ENCODE measurements at regions not wholly inside any gene's neighbourhood (a gene's known extent, or its start where the extent isn't known, plus 50 kb on each side); places are given as distances from the start of the nearest gene placed in this dataset.

DNA sequence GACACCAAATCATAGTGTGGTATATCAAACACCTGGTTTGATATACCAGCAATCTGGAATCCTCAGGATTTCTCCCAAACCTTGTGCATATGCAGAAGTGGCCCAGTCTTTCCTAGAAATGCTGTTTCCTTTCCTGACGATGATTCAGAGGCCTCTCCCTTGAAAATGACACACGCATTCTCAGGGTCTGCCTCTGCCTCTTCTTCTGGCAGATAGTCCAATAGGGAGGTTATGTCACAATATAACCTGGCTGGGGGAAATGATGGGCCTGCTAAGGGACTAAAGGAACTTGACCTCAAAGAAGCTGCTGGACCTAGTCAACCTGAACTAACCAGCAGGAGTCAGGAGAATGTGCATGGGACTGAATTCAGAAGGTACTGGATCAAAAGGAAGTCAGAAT, 435.2 kb downstream of the IDS start:
- no peaks in the 10 kb centered on the region for H3K9me3 ChIP-seq
- no peak overlapping the region for H3K4me3 ChIP-seq
- intact Hi-C loops (cut with DNase I), result loop anchor here (10.0 kb wide), 1 partner anchor 45 kb away; no protein-coding TSS in a partner anchor
- TF ChIP-seq, protein P1, sequence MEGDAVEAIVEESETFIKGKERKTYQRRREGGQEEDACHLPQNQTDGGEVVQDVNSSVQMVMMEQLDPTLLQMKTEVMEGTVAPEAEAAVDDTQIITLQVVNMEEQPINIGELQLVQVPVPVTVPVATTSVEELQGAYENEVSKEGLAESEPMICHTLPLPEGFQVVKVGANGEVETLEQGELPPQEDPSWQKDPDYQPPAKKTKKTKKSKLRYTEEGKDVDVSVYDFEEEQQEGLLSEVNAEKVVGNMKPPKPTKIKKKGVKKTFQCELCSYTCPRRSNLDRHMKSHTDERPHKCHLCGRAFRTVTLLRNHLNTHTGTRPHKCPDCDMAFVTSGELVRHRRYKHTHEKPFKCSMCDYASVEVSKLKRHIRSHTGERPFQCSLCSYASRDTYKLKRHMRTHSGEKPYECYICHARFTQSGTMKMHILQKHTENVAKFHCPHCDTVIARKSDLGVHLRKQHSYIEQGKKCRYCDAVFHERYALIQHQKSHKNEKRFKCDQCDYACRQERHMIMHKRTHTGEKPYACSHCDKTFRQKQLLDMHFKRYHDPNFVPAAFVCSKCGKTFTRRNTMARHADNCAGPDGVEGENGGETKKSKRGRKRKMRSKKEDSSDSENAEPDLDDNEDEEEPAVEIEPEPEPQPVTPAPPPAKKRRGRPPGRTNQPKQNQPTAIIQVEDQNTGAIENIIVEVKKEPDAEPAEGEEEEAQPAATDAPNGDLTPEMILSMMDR (IDR thresholded peaks at IDR 0.05), result no peak
- no peaks in the 10 kb centered on the region for H3K36me3 ChIP-seq
- no peak overlapping the region for H3K27ac ChIP-seq
- no peak for DNase-seq (ENCODE audit: low spot score in 2 of 2)
- no peaks in the 10 kb centered on the region for H3K4me1 ChIP-seq
- H3K27me3 ChIP-seq, result no peaks in the 10 kb centered on the region

DNA sequence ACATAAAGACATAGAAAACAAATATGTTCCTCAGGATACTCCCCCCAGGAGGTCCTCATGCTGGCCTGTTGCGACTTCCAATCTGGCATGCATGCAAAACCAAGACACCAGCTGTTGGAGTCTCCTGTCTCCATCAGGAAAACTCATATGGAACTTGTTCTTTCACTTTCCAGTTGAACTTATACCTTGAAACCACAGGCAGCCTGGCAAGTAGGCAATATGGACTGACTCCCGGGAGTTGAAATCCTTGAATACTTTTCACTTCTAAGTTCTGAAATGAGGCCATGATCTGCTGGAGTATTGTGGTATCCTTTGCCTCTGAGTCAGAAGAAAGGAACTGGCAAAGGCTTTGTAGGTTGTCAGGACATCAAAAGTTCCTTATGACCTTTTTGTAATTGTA, 444.2 kb downstream of the IDS start:
- Histone ChIP-seq H3K27ac (no peak overlapping the region), H3K4me3 (no peak overlapping the region), H3K27me3 (no peaks in the 10 kb centered on the region), H3K9me3 (no peaks in the 10 kb centered on the region), H3K4me1 (no peaks in the 10 kb centered on the region), H3K36me3 (no peaks in the 10 kb centered on the region)
- intact Hi-C loops (cut with DNase I), result no loop called here
- no peak for DNase-seq (ENCODE audit: low spot score in 2 of 2)
- TF ChIP-seq, protein P1 (IDR thresholded peaks at IDR 0.05), result no peak
